K562 (cell line): ENCODE measurements at regions not wholly inside any gene's neighbourhood (a gene's known extent, or its start where the extent isn't known, plus 50 kb on each side); places are given as distances from the start of the nearest gene placed in this dataset.

Source experiments
- ATAC-seq: fragments of 200-7000 bp; cut with Tn5 transposase; 3 replicates; pipeline ENCODE4 v1.9.1; 2020; ENCODE audit warnings: moderate library complexity
- BruUV-seq: library from RNA; stranded (reverse); fragments of 400-500 nt; replicated peaks from 2 replicates; lab custom pipeline; 2021; lab: Mats Ljungman, UMichigan
- CTCF ChIA-PET: fragments of 300-600 bp; formaldehyde crosslinking; extraction: SDS; loops from one replicate; lab custom pipeline; 2021; ENCODE audit warnings: low intra/inter-chr PET ratio; lab: Yijun Ruan, JAX
- POLR2A ChIA-PET: fragments of 300-600, 350-650 bp; sonication (Branson Sonifier 250); formaldehyde crosslinking; extraction: SDS; loops from one replicate; lab custom pipeline; 2021; ENCODE audit warnings: antibody characterized with exemption, inconsistent platforms; lab: Yijun Ruan, JAX
- DNase-seq, 4 experiments: peaks; one replicate each; pipeline versions ENCODE4 v3.0.0 to v3.0.0-alpha.2; 2011 to 2018; ENCODE audit warnings: low spot score in 3 of 4, mixed read lengths in 3 of 4; ENCODE audit errors: extremely low read depth in 1 of 4
- FAIRE-seq: peaks from 2 replicates; lab custom pipeline; 2011; peaks lifted over from hg19 to GRCh38; lab: Jason Lieb, UNC
- H2AFZ ChIP-seq: 2 replicates; pipeline ENCODE4 v1.6.0; 2011; ENCODE audit warnings: low read depth, low read length, control low read depth, inconsistent platforms
- H3K27ac ChIP-seq: fragments of 200-600 bp; 3 replicates; pipeline ENCODE4 v1.8.0; 2011; ENCODE audit warnings: low read depth, mild to moderate bottlenecking, control low read depth, inconsistent platforms, low read length, moderate library complexity, mixed read lengths; ENCODE audit errors: extremely low read depth
- H3K27me3 ChIP-seq, 2 experiments: fragments of 300-600 bp in 1 of 2; 2 replicates in 1 of 2; 3 replicates in 1 of 2; pipeline versions ENCODE4 v1.6.0 to v1.8.0; 2011; ENCODE audit warnings: inconsistent platforms in 2 of 2, low read length in 2 of 2, mild to moderate bottlenecking in 1 of 2, mixed read lengths in 1 of 2, moderate library complexity in 1 of 2; ENCODE audit not compliant: control insufficient read depth in 2 of 2, insufficient read depth in 2 of 2
- H3K36me3 ChIP-seq: fragments of 300-600 bp; 3 replicates; pipeline ENCODE4 v1.8.0; 2011; ENCODE audit warnings: mild to moderate bottlenecking, low read length, inconsistent platforms; ENCODE audit not compliant: control insufficient read depth, insufficient read depth
- H3K4me1 ChIP-seq, 2 experiments: fragments of 200-600 bp in 1 of 2; replicated peaks in 1 of 2; 2 replicates in 1 of 2; 3 replicates in 1 of 2; pipeline versions ENCODE4 v1.5.1 to v1.8.0; 2011; ENCODE audit warnings: inconsistent platforms in 2 of 2, low read length in 2 of 2, mild to moderate bottlenecking in 1 of 2, mixed read lengths in 1 of 2, moderate library complexity in 1 of 2; ENCODE audit not compliant: control insufficient read depth in 2 of 2, insufficient read depth in 2 of 2
- H3K4me2 ChIP-seq: 2 replicates; pipeline ENCODE4 v1.6.1; 2011; ENCODE audit warnings: low read length, control low read depth, inconsistent platforms, mixed read lengths; ENCODE audit not compliant: insufficient read depth
- H3K4me3 ChIP-seq: fragments of 200-600 bp; sonication (generic), shearing (Covaris generic); 2 replicates; pipeline ENCODE4 v1.5.1; 2016; ENCODE audit warnings: control low read depth, inconsistent platforms
- H3K79me2 ChIP-seq: fragments of 200-600 bp; 3 replicates; pipeline ENCODE4 v1.8.0; 2011; ENCODE audit warnings: low read length, inconsistent platforms; ENCODE audit not compliant: control insufficient read depth, insufficient read depth
- H3K9ac ChIP-seq, 2 experiments: 2 replicates each; pipeline versions ENCODE4 v1.6.0 to v1.6.1; 2011; ENCODE audit warnings: low read depth in 2 of 2, low read length in 2 of 2, control low read depth in 1 of 2, inconsistent platforms in 1 of 2, mild to moderate bottlenecking in 1 of 2, mixed read lengths in 1 of 2; ENCODE audit not compliant: insufficient read depth in 1 of 2
- H3K9me1 ChIP-seq: one replicate; pipeline ENCODE4 v1.6.0; 2011; ENCODE audit warnings: inconsistent platforms, mild to moderate bottlenecking, low read length, moderate library complexity; ENCODE audit not compliant: control insufficient read depth, insufficient read depth
- H3K9me3 ChIP-seq: replicated peaks from 2 replicates; pipeline ENCODE4 v1.5.1; 2011; ENCODE audit warnings: low read depth, low read length, inconsistent platforms; ENCODE audit not compliant: control insufficient read depth, insufficient read depth
- H4K20me1 ChIP-seq: replicated peaks from 2 replicates; pipeline ENCODE4 v1.6.1; 2011; ENCODE audit warnings: low read length, inconsistent platforms, mixed read lengths; ENCODE audit not compliant: control insufficient read depth, insufficient read depth
- BRD4 ChIP-seq: fragments of 200-600 bp; sonication (generic); IDR thresholded peaks from 2 replicates; pipeline ENCODE4 v1.6.1; 2017; ENCODE audit warnings: inconsistent platforms
- CBX3 ChIP-seq, 2 experiments: IDR thresholded peaks; 1 replicate in 1 of 2; 2 replicates in 1 of 2; pipeline ENCODE4 v1.6.1; 2012; ENCODE audit warnings: inconsistent platforms in 2 of 2, low read length in 2 of 2, borderline replicate concordance in 1 of 2, control low read depth in 1 of 2
- CHD2 ChIP-seq: IDR thresholded peaks from 2 replicates; pipeline ENCODE4 v1.6.1; 2011; ENCODE audit warnings: low read depth, low read length
- HNRNPL ChIP-seq: fragments of 200-400 bp; formaldehyde crosslinking; IDR thresholded peaks from 2 replicates; pipeline ENCODE4 v1.6.1; 2017; ENCODE audit warnings: low read depth, mild to moderate bottlenecking, low read length
- MCM5 ChIP-seq: fragments of 450-650 bp; IDR thresholded peaks from 2 replicates; pipeline ENCODE4 v1.6.1; 2016; ENCODE audit warnings: low read depth
- POLR3A ChIP-seq: IDR thresholded peaks from 2 replicates; pipeline ENCODE4 v1.6.1; 2011; ENCODE audit warnings: borderline replicate concordance, mild to moderate bottlenecking, moderate library complexity; ENCODE audit not compliant: insufficient read length, insufficient read depth; ENCODE audit errors: extremely low read depth
- RAD21 ChIP-seq, 2 experiments: fragments of 250-450 bp in 1 of 2; fragments of 450-650 bp in 1 of 2; sonication (Bioruptor Pico) in 1 of 2; formaldehyde crosslinking in 1 of 2; IDR thresholded peaks in 1 of 2; conservative IDR thresholded peaks in 1 of 2; 2 replicates each; pipeline versions ENCODE4 v1.4.0 to v1.8.0; 2020 to 2022; ENCODE audit warnings: mild to moderate bottlenecking in 2 of 2, moderate library complexity in 1 of 2
- SLC30A9 ChIP-seq: fragments of 250-450 bp; sonication (Bioruptor Pico); IDR thresholded peaks from 2 replicates; pipeline ENCODE4 v1.8.0; 2022; ENCODE audit warnings: mild to moderate bottlenecking, moderate library complexity
- SMARCA5 ChIP-seq: fragments of 450-650 bp; IDR thresholded peaks from 2 replicates; pipeline ENCODE4 v1.6.1; 2016
- SP2 ChIP-seq: IDR thresholded peaks from 2 replicates; pipeline ENCODE4 v1.6.1; 2011; ENCODE audit warnings: mild to moderate bottlenecking, low read depth, low read length, moderate library complexity; ENCODE audit not compliant: poor library complexity, severe bottlenecking; ENCODE audit errors: extremely low read depth
- TAF15 ChIP-seq: fragments of 200-400 bp; formaldehyde crosslinking; IDR thresholded peaks from 2 replicates; pipeline ENCODE4 v1.6.1; 2017; ENCODE audit warnings: mild to moderate bottlenecking, low read depth, low read length, moderate library complexity
- TRIM24 ChIP-seq, 2 experiments: fragments of 450-650 bp; IDR thresholded peaks; 2 replicates each; pipeline ENCODE4 v1.6.1; 2016
- ZNF165 ChIP-seq: fragments of 250-450 bp; sonication (Bioruptor Pico); IDR thresholded peaks from 2 replicates; pipeline ENCODE4 v1.4.0; 2020; ENCODE audit warnings: borderline replicate concordance
- WGBS: fragments of 100-300 bp; shearing (Covaris generic); methylation state at CpG from one replicate; pipeline ENCODE4 v1.1.6; 2016; ENCODE audit warnings: low coverage, mixed read lengths; ENCODE audit not compliant: insufficient coverage; ENCODE audit errors: missing lambda C conversion rate; 5-methylcytosine and 5-hydroxymethylcytosine counted together
- in situ Hi-C: fragments of 300-500 bp; cut with MboI; formaldehyde crosslinking; loops from 4 replicates; pipeline ENCODE4 v1.15.0; 2018; ENCODE audit warnings: inconsistent platforms, mixed read lengths
- intact Hi-C: fragments of 100-400 bp; cut with micrococcal nuclease; formaldehyde crosslinking; loops from 2 replicates; pipeline ENCODE4 v1.14.2; 2022
- TF ChIP-seq, protein P1 (sequence below): fragments of 450-650 bp; formaldehyde crosslinking; conservative IDR thresholded peaks from 2 replicates; pipeline ENCODE4 v1.4.0; 2022; ENCODE audit warnings: mild to moderate bottlenecking, missing genetic modification characterization
- TF ChIP-seq, protein P2 (sequence below): fragments of 200-400 bp; formaldehyde crosslinking; IDR thresholded peaks from 2 replicates; pipeline ENCODE4 v1.6.1; 2017; ENCODE audit warnings: mild to moderate bottlenecking, low read depth, low read length, moderate library complexity
- TF ChIP-seq, protein P3 (sequence below): conservative IDR thresholded peaks from 2 replicates; pipeline ENCODE4 v1.6.1; 2011; ENCODE audit warnings: low read depth, mild to moderate bottlenecking, low read length; ENCODE audit not compliant: control insufficient read depth
- TF ChIP-seq, protein P4 (sequence below): IDR thresholded peaks from 2 replicates; pipeline ENCODE4 v1.6.1; 2011; ENCODE audit warnings: borderline replicate concordance, low read depth, mild to moderate bottlenecking, moderate library complexity, low read length; ENCODE audit not compliant: insufficient read depth, poor library complexity, severe bottlenecking

DNA sequence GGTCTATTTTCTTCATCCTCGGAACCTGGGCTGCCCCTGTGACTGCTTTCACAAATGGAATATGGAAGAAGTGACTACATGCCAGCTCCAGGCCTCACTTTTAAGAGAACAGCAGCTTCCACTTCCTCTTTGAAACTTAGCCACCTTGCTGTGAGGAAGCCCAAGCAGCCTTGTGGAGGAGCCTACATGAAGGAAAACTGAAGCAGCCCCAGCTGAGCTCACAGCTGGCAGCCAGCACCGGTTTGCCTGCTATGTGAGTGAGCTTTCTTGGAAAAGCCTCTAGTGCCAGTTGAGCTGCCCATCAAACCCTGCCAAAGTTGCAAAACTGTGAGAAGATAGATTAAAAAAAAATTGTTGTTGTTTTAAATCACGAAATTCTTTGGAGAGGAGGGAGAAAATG, 498.0 kb upstream of the PROK2 start:
- H3K4me1 ChIP-seq = peaks cover 18 to 36% of the 10 kb centered on the region in 2 experiments
- ChIA-PET CTCF (no interaction called here), POLR2A (interaction anchor here (0.6 to 0.7 kb wide), 2 partner anchors 9 to 56 kb away, joined by 3 read pairs; no protein-coding TSS in a partner anchor)
- no peaks in the 10 kb centered on the region for H3K27me3 ChIP-seq
- BruUV-seq = no TSS peak
- no peak for DNase-seq
- ATAC-seq = no peak
- no peak overlapping the region for H3K4me3 ChIP-seq
- H4K20me1 ChIP-seq = no peaks in the 10 kb centered on the region
- H3K9me3 ChIP-seq = no peaks in the 10 kb centered on the region
- in situ Hi-C loops = no loop called here
- H3K9me1 ChIP-seq = peaks cover 3% of the 10 kb centered on the region
- WGBS = 95% methylated on average over 2 of the region's 3 CpGs
- no peaks in the 10 kb centered on the region for H3K36me3 ChIP-seq
- H2AFZ ChIP-seq = no peak overlapping the region
- no peak overlapping the region for H3K4me2 ChIP-seq
- FAIRE-seq = no peak
- no peak overlapping the region for H3K27ac ChIP-seq
- no peaks in the 10 kb centered on the region for H3K79me2 ChIP-seq
- intact Hi-C loops = no loop called here
- H3K9ac ChIP-seq = no peak overlapping the region
- no peak for TF ChIP-seq ZNF165
- no peak for TF ChIP-seq MCM5
- TF ChIP-seq BRD4 = no peak
- TF ChIP-seq HNRNPL = no peak
- TF ChIP-seq TRIM24 (IDR thresholded peaks at IDR 0.05) = 0 out of 4 replicates have a peak, but pooled peaks of 1 of the 2 experiments have one; percentile 17
- TF ChIP-seq RAD21 (CRISPR knock-in tag; conservative IDR thresholded peaks at IDR 0.05 in 1 of 2, IDR thresholded peaks at IDR 0.05 in 1 of 2) = no peak
- TF ChIP-seq, protein P1, sequence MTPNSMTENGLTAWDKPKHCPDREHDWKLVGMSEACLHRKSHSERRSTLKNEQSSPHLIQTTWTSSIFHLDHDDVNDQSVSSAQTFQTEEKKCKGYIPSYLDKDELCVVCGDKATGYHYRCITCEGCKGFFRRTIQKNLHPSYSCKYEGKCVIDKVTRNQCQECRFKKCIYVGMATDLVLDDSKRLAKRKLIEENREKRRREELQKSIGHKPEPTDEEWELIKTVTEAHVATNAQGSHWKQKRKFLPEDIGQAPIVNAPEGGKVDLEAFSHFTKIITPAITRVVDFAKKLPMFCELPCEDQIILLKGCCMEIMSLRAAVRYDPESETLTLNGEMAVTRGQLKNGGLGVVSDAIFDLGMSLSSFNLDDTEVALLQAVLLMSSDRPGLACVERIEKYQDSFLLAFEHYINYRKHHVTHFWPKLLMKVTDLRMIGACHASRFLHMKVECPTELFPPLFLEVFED (CRISPR knock-in tag) = no peak
- TF ChIP-seq SLC30A9 (CRISPR knock-in tag) = no peak
- 0 out of 3 replicates have a peak, but pooled peaks of 1 of the 2 experiments have one; percentile 27 for TF ChIP-seq CBX3 (IDR thresholded peaks at IDR 0.05; ENCODE audit: borderline replicate concordance in 1 of 2, low read length in 2 of 2)
- TF ChIP-seq POLR3A = no peak
- TF ChIP-seq SMARCA5 = no peak
- TF ChIP-seq, protein P2, sequence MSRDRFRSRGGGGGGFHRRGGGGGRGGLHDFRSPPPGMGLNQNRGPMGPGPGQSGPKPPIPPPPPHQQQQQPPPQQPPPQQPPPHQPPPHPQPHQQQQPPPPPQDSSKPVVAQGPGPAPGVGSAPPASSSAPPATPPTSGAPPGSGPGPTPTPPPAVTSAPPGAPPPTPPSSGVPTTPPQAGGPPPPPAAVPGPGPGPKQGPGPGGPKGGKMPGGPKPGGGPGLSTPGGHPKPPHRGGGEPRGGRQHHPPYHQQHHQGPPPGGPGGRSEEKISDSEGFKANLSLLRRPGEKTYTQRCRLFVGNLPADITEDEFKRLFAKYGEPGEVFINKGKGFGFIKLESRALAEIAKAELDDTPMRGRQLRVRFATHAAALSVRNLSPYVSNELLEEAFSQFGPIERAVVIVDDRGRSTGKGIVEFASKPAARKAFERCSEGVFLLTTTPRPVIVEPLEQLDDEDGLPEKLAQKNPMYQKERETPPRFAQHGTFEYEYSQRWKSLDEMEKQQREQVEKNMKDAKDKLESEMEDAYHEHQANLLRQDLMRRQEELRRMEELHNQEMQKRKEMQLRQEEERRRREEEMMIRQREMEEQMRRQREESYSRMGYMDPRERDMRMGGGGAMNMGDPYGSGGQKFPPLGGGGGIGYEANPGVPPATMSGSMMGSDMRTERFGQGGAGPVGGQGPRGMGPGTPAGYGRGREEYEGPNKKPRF = no peak
- TF ChIP-seq TAF15 = no peak
- TF ChIP-seq, protein P3, sequence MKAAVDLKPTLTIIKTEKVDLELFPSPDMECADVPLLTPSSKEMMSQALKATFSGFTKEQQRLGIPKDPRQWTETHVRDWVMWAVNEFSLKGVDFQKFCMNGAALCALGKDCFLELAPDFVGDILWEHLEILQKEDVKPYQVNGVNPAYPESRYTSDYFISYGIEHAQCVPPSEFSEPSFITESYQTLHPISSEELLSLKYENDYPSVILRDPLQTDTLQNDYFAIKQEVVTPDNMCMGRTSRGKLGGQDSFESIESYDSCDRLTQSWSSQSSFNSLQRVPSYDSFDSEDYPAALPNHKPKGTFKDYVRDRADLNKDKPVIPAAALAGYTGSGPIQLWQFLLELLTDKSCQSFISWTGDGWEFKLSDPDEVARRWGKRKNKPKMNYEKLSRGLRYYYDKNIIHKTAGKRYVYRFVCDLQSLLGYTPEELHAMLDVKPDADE = no peak
- no peak for TF ChIP-seq CHD2
- TF ChIP-seq SP2 = no peak
- TF ChIP-seq, protein P4, sequence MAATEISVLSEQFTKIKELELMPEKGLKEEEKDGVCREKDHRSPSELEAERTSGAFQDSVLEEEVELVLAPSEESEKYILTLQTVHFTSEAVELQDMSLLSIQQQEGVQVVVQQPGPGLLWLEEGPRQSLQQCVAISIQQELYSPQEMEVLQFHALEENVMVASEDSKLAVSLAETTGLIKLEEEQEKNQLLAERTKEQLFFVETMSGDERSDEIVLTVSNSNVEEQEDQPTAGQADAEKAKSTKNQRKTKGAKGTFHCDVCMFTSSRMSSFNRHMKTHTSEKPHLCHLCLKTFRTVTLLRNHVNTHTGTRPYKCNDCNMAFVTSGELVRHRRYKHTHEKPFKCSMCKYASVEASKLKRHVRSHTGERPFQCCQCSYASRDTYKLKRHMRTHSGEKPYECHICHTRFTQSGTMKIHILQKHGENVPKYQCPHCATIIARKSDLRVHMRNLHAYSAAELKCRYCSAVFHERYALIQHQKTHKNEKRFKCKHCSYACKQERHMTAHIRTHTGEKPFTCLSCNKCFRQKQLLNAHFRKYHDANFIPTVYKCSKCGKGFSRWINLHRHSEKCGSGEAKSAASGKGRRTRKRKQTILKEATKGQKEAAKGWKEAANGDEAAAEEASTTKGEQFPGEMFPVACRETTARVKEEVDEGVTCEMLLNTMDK = no peak
